ENCODE measurements at regions not wholly inside any gene's neighbourhood (a gene's known extent, or its start where the extent isn't known, plus 50 kb on each side); places are given as distances from the start of the nearest gene placed in this dataset.
"Not testable (repeated sequence)": the region's sequence is repeated elsewhere in the genome, so short reads cannot be mapped to it uniquely, and the experiment has no call there.

GRCh38 chr11:70597006-70597555, 198.8 kb downstream of the CTTN start:
- CTCF ChIA-PET = no interaction called here
- H3K4me1 Mint-ChIP-seq = no peaks in the 10 kb centered on the region
- no peak overlapping the region for H3K27ac Mint-ChIP-seq
- ATAC-seq (ENCODE audit: low read depth) = no peak
- DNase-seq = no peak
- intact Hi-C loops (cut with micrococcal nuclease) = no loop called here
- no peaks in the 10 kb centered on the region for H3K36me3 Mint-ChIP-seq (ENCODE audit: low read depth)
- TF ChIP-seq CTCF (IDR thresholded peaks at IDR 0.05) = no peak
- no peaks in the 10 kb centered on the region for H3K9me3 Mint-ChIP-seq
- H3K27me3 Mint-ChIP-seq = peaks cover 5% of the 10 kb centered on the region
- no peak overlapping the region for H3K4me3 Mint-ChIP-seq
- POLR2A ChIA-PET = no interaction called here

- CTCF ChIA-PET = no interaction called here
- Mint-ChIP-seq H3K27me3 (peaks cover 7% of the 10 kb centered on the region), H3K9me3 (no peaks in the 10 kb centered on the region), H3K36me3 (ENCODE audit: low read depth) (no peaks in the 10 kb centered on the region), H3K4me1 (no peaks in the 10 kb centered on the region), H3K4me3 (no peak overlapping the region), H3K27ac (no peak overlapping the region)
- DNase-seq (no peak), ATAC-seq (ENCODE audit: low read depth) (no peak)
- no peak for TF ChIP-seq CTCF (IDR thresholded peaks at IDR 0.05)
- intact Hi-C loops (cut with micrococcal nuclease) = no loop called here
- POLR2A ChIA-PET = no interaction called here
Measured at GRCh38 chr11:70597751-70598625, 199.7 kb downstream of the CTTN start.

GRCh38 chr11:70600911-70601415, 202.6 kb downstream of the CTTN start:
- POLR2A ChIA-PET; H3K36me3 Mint-ChIP-seq (ENCODE audit: low read depth); intact Hi-C loops (cut with micrococcal nuclease); DNase-seq; H3K4me3 Mint-ChIP-seq; CTCF ChIA-PET; H3K27me3 Mint-ChIP-seq; H3K4me1 Mint-ChIP-seq; H3K27ac Mint-ChIP-seq; ATAC-seq (ENCODE audit: low read depth); H3K9me3 Mint-ChIP-seq: not testable (repeated sequence)

GRCh38 chr11:70601861-70602538, 203.7 kb downstream of the CTTN start:
- intact Hi-C loops (cut with micrococcal nuclease) = no loop called here
- no peak for TF ChIP-seq CTCF (IDR thresholded peaks at IDR 0.05)
- Mint-ChIP-seq H3K27me3 (peaks cover 3% of the 10 kb centered on the region), H3K9me3 (no peaks in the 10 kb centered on the region), H3K4me3 (no peak overlapping the region), H3K4me1 (no peaks in the 10 kb centered on the region), H3K27ac (no peak overlapping the region), H3K36me3 (ENCODE audit: low read depth) (no peaks in the 10 kb centered on the region)
- CTCF ChIA-PET = no interaction called here
- ATAC-seq (ENCODE audit: low read depth) = no peak
- POLR2A ChIA-PET = no interaction called here
- DNase-seq = no peak

- CTCF ChIA-PET = no interaction called here
- no peak for ATAC-seq (ENCODE audit: low read depth)
- H3K27me3 Mint-ChIP-seq = peaks cover 3% of the 10 kb centered on the region
Measured at GRCh38 chr11:70603114-70603755, 204.9 kb downstream of the CTTN start.

More at GRCh38 chr11:70603114-70603755, 204.9 kb downstream of the CTTN start:
- no peak for DNase-seq
- H3K9me3 Mint-ChIP-seq = no peaks in the 10 kb centered on the region
- intact Hi-C loops (cut with micrococcal nuclease) = no loop called here
- TF ChIP-seq CTCF (IDR thresholded peaks at IDR 0.05) = no peak
- POLR2A ChIA-PET = no interaction called here
- no peaks in the 10 kb centered on the region for H3K4me1 Mint-ChIP-seq
- no peak overlapping the region for H3K27ac Mint-ChIP-seq
- no peak overlapping the region for H3K4me3 Mint-ChIP-seq
- H3K36me3 Mint-ChIP-seq (ENCODE audit: low read depth) = no peaks in the 10 kb centered on the region
